HCT116 (cell line): ENCODE measurements at regions not wholly inside any gene's neighbourhood (a gene's known extent, or its start where the extent isn't known, plus 50 kb on each side); places are given as distances from the start of the nearest gene placed in this dataset.

Source experiments
- ATAC-seq: fragments of 200-7000 bp; cut with Tn5 transposase; 2 replicates; pipeline ENCODE4 v1.9.1; 2020; ENCODE audit warnings: mild to moderate bottlenecking, moderate library complexity
- BruUV-seq: library from RNA; stranded (reverse); fragments of 400-500 nt; replicated peaks from 2 replicates; lab custom pipeline; 2021; lab: Mats Ljungman, UMichigan
- CTCF ChIA-PET: fragments of 300-600 bp; sonication (Branson Sonifier 250); formaldehyde crosslinking; loops from one replicate; lab custom pipeline; 2021; ENCODE audit warnings: antibody characterized with exemption; lab: Charles Lee
- POLR2A ChIA-PET: fragments of 300-600, 350-600 bp; sonication (Branson Sonifier 250); formaldehyde crosslinking; loops from one replicate; lab custom pipeline; 2021; ENCODE audit warnings: antibody characterized with exemption; lab: Charles Lee
- RAD21 ChIA-PET, 2 experiments: fragments of 300-600 bp; sonication (Branson Sonifier 250); formaldehyde crosslinking; loops; one replicate each; lab custom pipeline; 2023; ENCODE audit warnings: low total read pairs in 2 of 2; ENCODE audit not compliant: uncharacterized antibody in 2 of 2, unreplicated experiment in 2 of 2, low non-redundant PET in 1 of 2; lab: Charles Lee
- DNase-seq: peaks from one replicate; pipeline ENCODE4 v3.0.0-alpha.2; 2010; ENCODE audit warnings: low read depth, low spot score
- H2AFZ ChIP-seq: fragments of 200-600 bp; shearing (Covaris generic), sonication (generic); 2 replicates; pipeline ENCODE4 v1.6.1; 2017; ENCODE audit warnings: low read depth, mixed run types, mixed read lengths, antibody characterized with exemption, low read length; ENCODE audit not compliant: poor library complexity, severe bottlenecking
- H3K27ac ChIP-seq: 2 replicates; pipeline ENCODE4 v1.5.1; 2012; ENCODE audit warnings: low read depth, low read length
- H3K27me3 ChIP-seq: fragments of 200-600 bp; sonication (generic); 2 replicates; pipeline ENCODE4 v1.6.1; 2016; ENCODE audit warnings: mixed run types, low read length, mixed read lengths; ENCODE audit not compliant: insufficient read depth
- H3K36me3 ChIP-seq, 2 experiments: fragments of 200-500 bp in 1 of 2; fragments of 200-600 bp in 1 of 2; sonication (Bioruptor generic) in 1 of 2; sonication (generic) in 1 of 2; 2 replicates each; pipeline versions ENCODE4 v1.5.1 to v1.6.1; 2014 to 2016; ENCODE audit warnings: low read length in 2 of 2, inconsistent platforms in 1 of 2, mixed read lengths in 1 of 2, mixed run types in 1 of 2; ENCODE audit not compliant: insufficient read depth in 2 of 2, control insufficient read depth in 1 of 2
- H3K4me1 ChIP-seq, 2 experiments: fragments of 200-600 bp in 1 of 2; sonication (generic) in 1 of 2; 2 replicates each; pipeline versions ENCODE4 v1.5.1 to v1.6.1; 2012 to 2017; ENCODE audit warnings: low read length in 2 of 2, inconsistent platforms in 1 of 2, mild to moderate bottlenecking in 1 of 2, mixed read lengths in 1 of 2, mixed run types in 1 of 2, moderate library complexity in 1 of 2; ENCODE audit not compliant: insufficient read depth in 2 of 2, control insufficient read depth in 1 of 2
- H3K4me2 ChIP-seq: fragments of 200-600 bp; sonication (generic); 2 replicates; pipeline ENCODE4 v1.6.1; 2017; ENCODE audit warnings: mixed run types, low read length, mixed read lengths
- H3K4me3 ChIP-seq, 2 experiments: fragments of 200-600 bp in 1 of 2; sonication (generic) in 1 of 2; replicated peaks in 1 of 2; 2 replicates each; pipeline ENCODE4 v1.5.1; 2011 to 2016; ENCODE audit warnings: low read length in 2 of 2, control low read depth in 1 of 2, low read depth in 1 of 2, mild to moderate bottlenecking in 1 of 2, mixed read lengths in 1 of 2, mixed run types in 1 of 2
- H3K79me2 ChIP-seq: fragments of 200-600 bp; sonication (generic); 2 replicates; pipeline ENCODE4 v1.6.1; 2017; ENCODE audit warnings: mild to moderate bottlenecking, mixed run types, low read length, moderate library complexity, mixed read lengths; ENCODE audit not compliant: insufficient read depth
- H3K9ac ChIP-seq: fragments of 200-600 bp; sonication (generic); 2 replicates; pipeline ENCODE4 v1.6.1; 2016; ENCODE audit warnings: low read length, mixed read lengths
- H3K9me2 ChIP-seq: fragments of 200-600 bp; sonication (generic), shearing (Covaris generic); 2 replicates; pipeline ENCODE4 v1.6.1; 2017; ENCODE audit warnings: mixed run types, mild to moderate bottlenecking, moderate library complexity; ENCODE audit not compliant: insufficient read depth
- H3K9me3 ChIP-seq, 2 experiments: fragments of 200-500 bp in 1 of 2; fragments of 200-600 bp in 1 of 2; sonication (Bioruptor generic) in 1 of 2; sonication (generic) in 1 of 2; 2 replicates each; pipeline ENCODE4 v1.6.1; 2014 to 2017; ENCODE audit warnings: low read length in 2 of 2, mixed read lengths in 2 of 2, inconsistent platforms in 1 of 2, low read depth in 1 of 2, mild to moderate bottlenecking in 1 of 2, mixed run types in 1 of 2, moderate library complexity in 1 of 2; ENCODE audit not compliant: control insufficient read depth in 1 of 2, insufficient read depth in 1 of 2
- H4K20me1 ChIP-seq: fragments of 200-600 bp; sonication (generic), shearing (Covaris generic); 2 replicates; pipeline ENCODE4 v1.6.1; 2017; ENCODE audit warnings: mixed run types, mild to moderate bottlenecking, moderate library complexity; ENCODE audit not compliant: insufficient read depth
- ATF3 ChIP-seq: IDR thresholded peaks from 2 replicates; pipeline ENCODE4 v1.6.1; 2012
- CBX3 ChIP-seq: IDR thresholded peaks from 2 replicates; pipeline ENCODE4 v1.6.1; 2012; ENCODE audit warnings: low read depth
- EGR1 ChIP-seq: IDR thresholded peaks from 2 replicates; pipeline ENCODE4 v1.6.1; 2012; ENCODE audit warnings: low read depth
- ELF1 ChIP-seq: IDR thresholded peaks from 2 replicates; pipeline ENCODE4 v1.6.1; 2012; ENCODE audit warnings: low read depth, borderline replicate concordance
- EZH2phosphoT487 ChIP-seq: fragments of 200-600 bp; IDR thresholded peaks from 2 replicates; pipeline ENCODE4 v1.6.1; 2018; ENCODE audit warnings: antibody characterized with exemption, borderline replicate concordance
- FOSL1 ChIP-seq: IDR thresholded peaks from 2 replicates; pipeline ENCODE4 v1.6.1; 2012; ENCODE audit warnings: low read depth
- JUND ChIP-seq: IDR thresholded peaks from 2 replicates; pipeline ENCODE4 v1.6.1; 2012
- MAX ChIP-seq: IDR thresholded peaks from 2 replicates; pipeline ENCODE4 v1.6.1; 2012
- POLR2AphosphoS5 ChIP-seq: IDR thresholded peaks from 2 replicates; pipeline ENCODE4 v1.6.1; 2011; ENCODE audit warnings: mild to moderate bottlenecking, low read depth, low read length, moderate library complexity
- RAD21 ChIP-seq: IDR thresholded peaks from 2 replicates; pipeline ENCODE4 v1.6.1; 2012; ENCODE audit warnings: low read depth, mild to moderate bottlenecking
- SIN3A ChIP-seq: IDR thresholded peaks from 2 replicates; pipeline ENCODE4 v1.6.1; 2012; ENCODE audit warnings: low read depth
- SRF ChIP-seq: IDR thresholded peaks from 2 replicates; pipeline ENCODE4 v1.6.1; 2012; ENCODE audit warnings: low read depth
- TCF7L2 ChIP-seq: IDR thresholded peaks from 2 replicates; pipeline ENCODE4 v1.7.0; 2011; ENCODE audit warnings: borderline replicate concordance, inconsistent platforms; ENCODE audit not compliant: insufficient read depth, insufficient read length; ENCODE audit errors: extremely low read depth
- YY1 ChIP-seq: IDR thresholded peaks from 2 replicates; pipeline ENCODE4 v1.6.1; 2011; ENCODE audit warnings: low read length, low read depth, moderate library complexity, mild to moderate bottlenecking; ENCODE audit not compliant: insufficient replicate concordance; ENCODE audit errors: extremely low read depth
- ZFX ChIP-seq: fragments of 450-650 bp; IDR thresholded peaks from 2 replicates; pipeline ENCODE4 v1.6.1; 2017
- ZNF274 ChIP-seq: fragments of 200-500 bp; sonication (Bioruptor generic); IDR thresholded peaks from 2 replicates; pipeline ENCODE4 v1.6.1; 2014; ENCODE audit warnings: mild to moderate bottlenecking, low read depth, low read length, inconsistent platforms
- intact Hi-C: fragments of 100-400 bp; cut with micrococcal nuclease; formaldehyde crosslinking; loops from 2 replicates; pipeline ENCODE4 v1.10.0; 2022
- TF ChIP-seq, protein P1 (sequence below), 3 experiments: fragments of 200-600 bp in 1 of 3; sonication (generic) in 1 of 3; IDR thresholded peaks in 2 of 3; conservative IDR thresholded peaks in 1 of 3; 2 replicates each; pipeline ENCODE4 v1.5.1; 2012 to 2017; ENCODE audit warnings: low read depth in 2 of 3, low read length in 2 of 3, antibody characterized with exemption in 1 of 3, borderline replicate concordance in 1 of 3, control low read depth in 1 of 3, mild to moderate bottlenecking in 1 of 3, mixed read lengths in 1 of 3, mixed run types in 1 of 3, moderate library complexity in 1 of 3; ENCODE audit not compliant: insufficient read depth in 1 of 3

GRCh38 chr5:62718324-62718723 is 139.7 kb downstream of the LRRC70 start:
- H3K4me1 ChIP-seq, result no peaks in the 10 kb centered on the region
- ChIA-PET RAD21 (no interaction called here), CTCF (no interaction called here), POLR2A (no interaction called here)
- intact Hi-C loops, result no loop called here
- H3K79me2 ChIP-seq, result no peaks in the 10 kb centered on the region
- H2AFZ ChIP-seq, result no peak overlapping the region
- H3K27me3 ChIP-seq, result no peaks in the 10 kb centered on the region
- H4K20me1 ChIP-seq, result no peaks in the 10 kb centered on the region
- H3K9me2 ChIP-seq, result no peaks in the 10 kb centered on the region
- no peak overlapping the region for H3K4me2 ChIP-seq
- BruUV-seq, result no TSS peak
- no peak for TF ChIP-seq JUND
- TF ChIP-seq EGR1, result no peak
- TF ChIP-seq, protein P1, sequence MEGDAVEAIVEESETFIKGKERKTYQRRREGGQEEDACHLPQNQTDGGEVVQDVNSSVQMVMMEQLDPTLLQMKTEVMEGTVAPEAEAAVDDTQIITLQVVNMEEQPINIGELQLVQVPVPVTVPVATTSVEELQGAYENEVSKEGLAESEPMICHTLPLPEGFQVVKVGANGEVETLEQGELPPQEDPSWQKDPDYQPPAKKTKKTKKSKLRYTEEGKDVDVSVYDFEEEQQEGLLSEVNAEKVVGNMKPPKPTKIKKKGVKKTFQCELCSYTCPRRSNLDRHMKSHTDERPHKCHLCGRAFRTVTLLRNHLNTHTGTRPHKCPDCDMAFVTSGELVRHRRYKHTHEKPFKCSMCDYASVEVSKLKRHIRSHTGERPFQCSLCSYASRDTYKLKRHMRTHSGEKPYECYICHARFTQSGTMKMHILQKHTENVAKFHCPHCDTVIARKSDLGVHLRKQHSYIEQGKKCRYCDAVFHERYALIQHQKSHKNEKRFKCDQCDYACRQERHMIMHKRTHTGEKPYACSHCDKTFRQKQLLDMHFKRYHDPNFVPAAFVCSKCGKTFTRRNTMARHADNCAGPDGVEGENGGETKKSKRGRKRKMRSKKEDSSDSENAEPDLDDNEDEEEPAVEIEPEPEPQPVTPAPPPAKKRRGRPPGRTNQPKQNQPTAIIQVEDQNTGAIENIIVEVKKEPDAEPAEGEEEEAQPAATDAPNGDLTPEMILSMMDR (IDR thresholded peaks at IDR 0.05 in 2 of 3, conservative IDR thresholded peaks at IDR 0.05 in 1 of 3; ENCODE audit: borderline replicate concordance in 1 of 3, insufficient read depth in 1 of 3, low read depth in 2 of 3, low read length in 2 of 3), result 0 out of 6 replicates have a peak, but pooled peaks of 1 of the 3 experiments have one; percentile 5
- TF ChIP-seq CBX3, result no peak
- ATAC-seq (no peak), DNase-seq (no peak)
- no peaks in the 10 kb centered on the region for H3K9me3 ChIP-seq
- H3K27ac ChIP-seq, result no peak overlapping the region
- H3K36me3 ChIP-seq, result no peaks in the 10 kb centered on the region
- H3K4me3 ChIP-seq, result no peak overlapping the region
- no peak overlapping the region for H3K9ac ChIP-seq

DNA sequence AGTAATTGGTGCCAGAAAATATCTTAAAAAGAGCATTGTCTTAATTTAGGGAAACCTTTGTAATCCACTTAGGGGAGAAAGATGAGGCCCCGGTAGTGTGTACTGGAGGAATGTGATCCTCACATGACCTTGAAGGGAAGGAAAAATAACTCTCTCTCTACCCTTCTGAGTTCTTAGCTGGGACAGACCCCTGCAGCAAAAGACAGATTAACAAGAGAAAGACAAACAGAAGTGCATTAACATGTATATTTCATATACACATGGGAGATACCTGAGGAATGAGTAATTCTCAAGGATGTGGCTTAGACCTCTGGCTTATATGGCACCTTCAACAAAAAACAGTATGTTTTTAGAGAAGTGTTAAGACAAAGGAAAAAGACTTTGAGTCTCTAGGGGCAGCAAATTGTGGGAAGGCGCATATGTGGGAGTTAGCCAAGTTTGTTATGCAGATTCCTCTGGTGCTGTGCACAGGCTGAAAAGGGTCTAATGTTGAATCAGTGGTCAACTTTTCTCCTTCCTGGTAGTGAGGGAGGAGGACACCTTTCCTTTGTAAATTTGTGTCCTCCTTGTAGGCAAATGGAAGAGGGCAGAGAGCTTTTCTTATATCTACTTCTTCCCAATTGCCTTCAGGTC is 138.8 kb downstream of the LRRC70 start:
- Histone ChIP-seq H3K36me3 (no peaks in the 10 kb centered on the region), H3K4me3 (no peak overlapping the region), H3K79me2 (no peaks in the 10 kb centered on the region), H3K4me1 (no peaks in the 10 kb centered on the region), H3K9me3 (no peaks in the 10 kb centered on the region), H3K27me3 (no peaks in the 10 kb centered on the region), H3K27ac (no peak overlapping the region), H4K20me1 (no peaks in the 10 kb centered on the region), H3K4me2 (no peak overlapping the region), H2AFZ (no peak overlapping the region), H3K9ac (no peak overlapping the region), H3K9me2 (no peaks in the 10 kb centered on the region)
- TF ChIP-seq TCF7L2 (no peak), CBX3 (no peak), POLR2AphosphoS5 (no peak), ATF3 (no peak), YY1 (no peak), EZH2phosphoT487 (no peak), FOSL1 (no peak), ZNF274 (no peak), SIN3A (no peak), ZFX (no peak), MAX (no peak), SRF (no peak), ELF1 (no peak), RAD21 (no peak)
- no peak for ATAC-seq
- no TSS peak for BruUV-seq
- POLR2A ChIA-PET, result no interaction called here
- DNase-seq, result no peak
- intact Hi-C loops, result no loop called here
- CTCF ChIA-PET, result no interaction called here
- RAD21 ChIA-PET, result no interaction called here
